ENCODE measurements at regions not wholly inside any gene's neighbourhood (a gene's known extent, or its start where the extent isn't known, plus 50 kb on each side); places are given as distances from the start of the nearest gene placed in this dataset.
A peak's percentile ranks its signal among the peaks of the same experiment; 100 is the strongest.
"Not testable (repeated sequence)": the region's sequence is repeated elsewhere in the genome, so short reads cannot be mapped to it uniquely, and the experiment has no call there.

DNA sequence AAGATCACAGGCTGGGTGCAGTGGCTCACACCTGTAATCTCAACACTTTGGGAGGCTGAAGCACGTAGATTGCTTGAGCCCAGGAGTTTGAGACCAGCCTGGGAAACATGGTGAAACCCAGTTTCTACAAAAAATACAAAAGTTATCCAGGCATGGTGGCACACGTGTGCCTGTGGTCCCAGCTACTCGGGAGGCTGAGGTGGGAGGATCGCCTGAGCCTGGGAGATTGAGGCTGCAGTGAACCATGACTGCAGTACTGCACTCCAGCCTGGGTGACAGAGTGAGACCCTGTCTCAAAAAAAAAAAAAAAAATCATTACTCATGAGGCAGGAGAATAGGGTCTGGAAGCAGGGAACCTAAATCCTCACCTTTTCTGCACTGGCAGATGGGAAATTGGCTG, 79.1 kb upstream of the CLDN5 start:
- DNase-seq: not testable (repeated sequence)

- no peak for DNase-seq
Measured at GRCh38 chr22:19603767-19604166, 79.6 kb upstream of the CLDN5 start.

DNA sequence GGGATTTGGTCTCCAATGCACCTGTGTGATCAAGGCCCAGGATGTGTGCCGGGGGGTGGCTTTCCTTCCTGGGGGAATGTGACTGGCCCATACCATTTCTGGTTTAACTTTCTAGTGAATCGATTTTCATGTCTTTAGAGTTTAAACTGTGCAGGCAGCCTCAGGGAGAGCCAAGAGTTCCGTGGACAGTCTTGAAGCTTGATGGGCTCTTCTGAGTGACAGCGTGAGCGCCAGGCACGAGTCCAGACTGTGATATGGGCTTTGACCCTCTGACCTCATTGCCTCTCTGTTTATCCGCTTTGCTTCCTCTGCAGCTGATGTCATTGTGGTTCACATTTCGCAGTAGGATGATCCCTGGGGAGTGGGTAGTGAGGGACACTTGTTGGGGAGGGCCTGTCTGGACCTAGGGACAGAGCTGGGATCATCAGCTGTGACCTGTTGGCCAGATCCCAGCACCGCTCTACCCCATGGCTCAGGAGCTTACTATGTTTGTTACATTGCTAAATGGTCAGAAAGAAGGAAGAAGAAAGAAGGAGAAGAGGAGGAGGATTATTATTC, 80.6 kb upstream of the CLDN5 start:
- no peak for DNase-seq

- no peak for DNase-seq
Measured at GRCh38 chr22:19605508-19606331, 81.5 kb upstream of the CLDN5 start.

DNA sequence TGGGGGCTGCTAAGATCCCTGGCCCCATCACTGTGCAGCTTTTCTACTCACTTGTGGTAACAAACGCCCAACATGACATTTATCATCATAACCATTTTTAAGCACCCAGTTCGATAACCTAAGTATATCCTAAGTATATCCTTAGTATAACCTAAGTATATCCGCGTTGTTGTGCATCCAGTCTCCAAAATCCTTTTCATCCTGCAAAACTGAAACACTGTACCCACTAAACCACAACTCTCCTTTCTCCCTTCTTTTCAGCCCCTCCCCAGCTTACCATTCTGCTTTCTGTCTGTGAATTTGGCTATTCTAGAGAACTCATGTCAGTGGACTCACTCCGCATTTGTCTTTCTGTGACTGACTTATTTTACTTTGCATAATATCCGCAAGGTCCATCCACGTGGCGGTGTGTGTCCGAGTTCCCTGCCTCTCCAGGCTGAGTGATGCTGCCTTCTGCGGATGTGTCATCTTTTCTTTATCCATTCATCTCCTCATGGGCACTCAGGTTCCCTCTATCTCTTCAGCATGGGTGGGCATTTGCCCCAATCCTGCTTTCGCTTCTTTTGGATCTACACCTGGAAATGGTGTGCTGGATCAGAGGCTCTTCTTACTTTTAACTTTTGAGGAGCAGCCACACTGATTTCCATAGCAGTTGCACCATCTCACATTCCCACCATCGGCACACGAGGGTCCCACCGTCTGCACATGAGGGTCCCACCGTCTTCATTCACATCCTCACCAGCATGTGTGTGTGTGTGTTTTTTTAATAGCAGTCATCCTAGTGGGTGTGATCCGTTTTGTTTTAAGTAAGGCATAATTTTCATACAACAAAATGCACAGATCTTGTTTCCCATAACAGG, 82.4 kb upstream of the CLDN5 start:
- DNase-seq: no peak

- peak; percentile 57 for DNase-seq
Measured at GRCh38 chr22:19607192-19608002, 83.2 kb upstream of the CLDN5 start.

DNA sequence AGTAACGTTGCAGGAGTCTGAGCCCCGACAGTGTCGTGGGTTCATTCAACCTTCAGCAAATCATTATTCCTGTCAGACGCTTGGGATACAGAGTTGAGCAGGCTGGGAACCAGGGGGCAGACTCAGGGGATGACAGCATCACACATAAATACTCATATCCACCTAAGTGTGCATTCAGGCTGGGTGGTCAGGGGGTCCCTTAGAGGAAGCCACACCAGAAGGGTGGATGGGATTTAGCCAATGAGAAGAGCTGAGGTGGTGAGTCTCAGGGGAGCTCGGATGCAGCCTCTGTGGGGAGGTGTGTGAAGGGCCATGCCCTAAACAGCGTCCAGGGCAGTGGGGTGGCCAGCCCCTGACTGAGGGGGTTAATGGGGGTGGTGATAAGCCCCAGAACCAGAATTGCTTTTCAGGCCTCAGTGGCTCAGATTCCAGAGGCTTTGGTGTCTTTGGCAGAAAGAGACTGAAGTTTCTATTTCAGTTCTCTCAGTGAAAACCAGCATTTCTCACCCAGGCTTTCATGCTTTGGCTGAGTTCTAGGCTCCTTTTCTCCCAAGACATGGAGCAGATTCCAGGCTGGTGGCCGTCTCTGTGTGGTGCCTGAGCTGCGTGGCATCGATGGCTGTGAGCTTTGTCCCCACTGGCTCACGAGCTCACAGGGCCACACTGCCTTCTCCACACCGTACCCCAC, 83.9 kb upstream of the CLDN5 start:
- DNase-seq: no peak

DNA sequence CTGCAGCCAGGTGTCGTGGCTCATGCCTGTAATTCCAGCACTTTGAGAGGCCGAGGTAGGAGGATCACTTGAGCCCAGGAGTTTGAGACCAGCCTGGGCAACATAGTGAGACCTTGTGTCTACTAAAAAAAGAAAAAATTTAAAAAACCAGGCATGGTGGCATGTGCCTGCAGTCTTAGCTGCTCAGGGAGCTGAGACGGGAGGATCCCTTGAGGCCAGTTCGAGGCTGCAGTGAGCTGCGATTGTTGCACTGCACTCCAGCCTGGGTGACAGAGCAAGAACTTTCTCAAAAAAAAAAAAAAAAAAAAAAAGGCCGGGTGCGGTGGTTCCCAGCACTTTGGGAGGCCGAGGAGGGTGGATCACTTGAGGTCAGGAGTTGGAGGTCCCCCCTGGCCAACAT, 85.5 kb upstream of the CLDN5 start:
- not testable (repeated sequence) for DNase-seq

DNA sequence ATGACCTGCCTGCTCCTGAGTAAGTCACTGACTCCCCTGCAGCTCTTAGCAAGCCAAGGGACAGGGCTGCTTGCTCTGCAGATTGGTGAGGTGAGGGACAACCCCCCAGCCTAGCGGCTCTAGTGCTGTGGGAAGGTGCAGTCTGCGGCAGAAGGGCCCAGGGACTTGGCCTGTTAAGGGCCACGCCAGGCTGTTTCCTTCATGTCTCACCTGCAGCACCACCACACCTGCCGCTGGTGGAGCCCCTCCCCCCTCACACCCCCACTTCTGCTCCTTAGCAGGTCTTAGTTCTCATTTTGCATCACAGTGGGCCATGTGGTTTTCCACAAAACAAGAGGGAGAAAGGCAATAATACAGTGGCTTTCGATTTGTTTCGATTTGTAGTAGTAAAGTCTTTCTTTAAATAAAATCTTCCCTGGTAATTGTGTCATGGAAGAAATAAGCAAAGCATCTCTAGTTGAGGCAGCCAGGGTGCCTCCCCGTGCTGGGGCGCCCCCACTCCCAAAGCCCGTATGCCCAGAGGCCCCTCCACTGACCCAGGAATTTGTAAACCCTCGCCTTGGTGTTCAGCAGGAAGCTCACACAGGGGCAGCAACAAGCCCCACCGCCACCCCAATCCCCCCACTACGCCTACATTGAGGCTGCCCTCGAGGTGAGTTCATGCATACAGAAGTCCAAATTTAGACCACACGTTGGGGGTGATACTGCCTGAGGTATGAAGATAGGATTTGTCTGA, 86.5 kb upstream of the CLDN5 start:
- DNase-seq: no peak

DNA sequence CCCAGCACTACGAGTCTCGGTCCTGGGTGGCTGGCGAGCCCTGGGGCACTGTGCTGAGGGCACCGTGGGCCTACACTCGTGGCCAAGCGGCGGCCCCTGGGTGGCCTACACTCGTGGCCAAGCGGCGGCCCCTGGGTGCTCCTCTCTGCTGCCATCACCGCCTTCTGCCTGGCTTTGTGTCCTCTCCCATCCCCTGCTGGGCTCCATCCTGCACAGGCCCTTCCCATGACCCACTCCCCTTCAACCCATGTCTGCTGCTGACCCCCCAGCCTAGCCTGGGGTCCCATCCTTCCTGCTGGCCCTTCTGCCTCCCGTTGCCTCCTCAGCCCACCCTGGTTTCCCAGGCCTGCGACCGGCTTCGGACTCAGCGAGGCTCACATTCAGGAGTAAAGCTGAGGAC, 87.4 kb upstream of the CLDN5 start:
- no peak for DNase-seq

DNA sequence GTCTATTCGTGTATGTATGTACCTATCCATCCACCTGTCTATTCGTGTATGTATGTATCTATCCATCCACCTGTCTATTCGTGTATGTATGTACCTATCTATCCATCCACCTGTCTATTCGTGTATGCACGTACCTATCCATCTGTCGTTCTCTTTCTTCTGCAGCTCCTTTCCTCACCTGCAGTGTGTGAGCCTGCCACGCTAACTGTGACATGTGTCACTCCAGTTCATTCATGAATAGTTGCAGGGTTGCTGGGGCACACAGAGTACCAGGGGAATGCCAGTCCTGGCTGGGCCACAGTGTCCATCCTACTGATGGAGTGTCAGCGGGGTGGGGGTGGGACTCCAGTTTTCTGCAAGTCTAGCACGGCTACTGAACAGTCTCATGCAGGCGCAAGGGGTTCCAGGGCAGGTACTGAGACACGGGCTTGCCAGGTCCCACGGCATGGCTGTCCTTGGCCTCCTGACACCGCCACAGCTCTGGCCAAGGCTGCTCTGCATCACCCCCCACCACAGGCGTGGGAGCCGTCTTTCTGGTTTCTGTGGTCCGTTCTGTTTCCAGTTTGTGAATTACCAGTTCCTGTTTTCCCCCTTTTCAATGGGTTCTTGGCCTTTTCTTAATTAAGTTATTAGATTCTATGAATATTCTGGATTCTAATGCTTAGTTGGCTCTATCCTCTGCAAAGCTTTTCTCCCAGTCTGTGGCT, 88.8 kb upstream of the CLDN5 start:
- no peak for DNase-seq

- DNase-seq: no peak
Measured at GRCh38 chr22:19614536-19614863, 90.3 kb upstream of the CLDN5 start.

DNA sequence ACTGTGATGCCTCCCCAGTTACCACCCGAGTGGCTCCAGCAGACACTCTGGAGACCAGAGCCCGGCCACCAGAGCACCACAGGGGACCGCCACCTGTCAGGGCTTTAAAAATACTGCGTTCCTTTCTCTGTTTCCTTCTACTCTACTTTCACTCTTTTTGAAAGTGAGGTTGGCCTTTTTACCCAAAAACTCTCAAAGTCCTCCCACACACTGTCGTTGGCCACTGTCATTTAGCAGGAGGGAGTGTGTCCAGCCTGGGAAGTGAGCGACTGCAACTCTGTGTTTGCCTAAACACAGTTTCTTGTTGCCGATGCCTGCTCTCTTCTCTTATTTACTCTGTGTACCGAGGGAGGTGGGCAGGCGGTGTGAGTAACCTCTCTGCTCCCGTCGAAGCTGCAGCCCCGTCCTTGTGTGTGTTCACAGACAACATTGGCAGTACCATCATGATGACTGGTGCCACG, 90.8 kb upstream of the CLDN5 start:
- DNase-seq: no peak

DNA sequence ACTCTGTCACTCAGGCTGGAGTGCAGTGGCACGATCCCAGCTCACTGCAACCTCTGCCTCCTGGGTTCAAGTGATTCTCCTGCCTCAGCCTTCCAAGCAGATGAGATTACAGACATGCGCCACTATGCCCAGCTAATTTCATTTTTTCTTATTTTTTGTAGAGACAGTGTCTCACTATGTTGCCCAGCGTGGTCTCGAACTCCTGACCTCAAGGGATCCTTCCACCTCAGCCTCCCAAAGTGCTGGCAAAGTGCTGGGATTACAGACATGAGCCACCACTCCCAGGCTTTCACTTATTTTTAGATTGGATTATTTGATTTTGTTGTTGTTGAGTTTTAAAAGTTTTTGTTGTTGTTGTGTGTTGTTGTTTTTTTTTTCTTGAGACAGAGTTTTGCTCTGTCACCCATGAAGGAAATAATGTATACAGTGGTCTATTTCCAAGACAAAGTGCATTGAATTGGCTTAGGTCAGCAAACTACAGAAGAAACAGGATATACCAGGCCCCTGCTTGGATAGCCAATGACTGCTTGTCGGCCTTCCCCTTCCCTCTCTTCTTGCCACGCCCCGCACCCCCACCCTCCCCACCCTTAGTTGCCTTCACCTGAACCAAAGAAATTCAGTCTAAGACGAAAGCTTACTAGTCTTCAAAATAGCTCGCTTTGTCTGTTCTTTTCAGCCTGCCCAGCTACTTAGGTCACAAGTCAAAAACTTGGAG, 91.8 kb upstream of the CLDN5 start:
- no peak for DNase-seq

- DNase-seq: no peak
Measured at GRCh38 chr22:19619144-19620009, 94.9 kb upstream of the SEPTIN5 start.

- peak; percentile 40 for DNase-seq
Measured at GRCh38 chr22:19620742-19621371, 93.4 kb upstream of the SEPTIN5 start.

DNA sequence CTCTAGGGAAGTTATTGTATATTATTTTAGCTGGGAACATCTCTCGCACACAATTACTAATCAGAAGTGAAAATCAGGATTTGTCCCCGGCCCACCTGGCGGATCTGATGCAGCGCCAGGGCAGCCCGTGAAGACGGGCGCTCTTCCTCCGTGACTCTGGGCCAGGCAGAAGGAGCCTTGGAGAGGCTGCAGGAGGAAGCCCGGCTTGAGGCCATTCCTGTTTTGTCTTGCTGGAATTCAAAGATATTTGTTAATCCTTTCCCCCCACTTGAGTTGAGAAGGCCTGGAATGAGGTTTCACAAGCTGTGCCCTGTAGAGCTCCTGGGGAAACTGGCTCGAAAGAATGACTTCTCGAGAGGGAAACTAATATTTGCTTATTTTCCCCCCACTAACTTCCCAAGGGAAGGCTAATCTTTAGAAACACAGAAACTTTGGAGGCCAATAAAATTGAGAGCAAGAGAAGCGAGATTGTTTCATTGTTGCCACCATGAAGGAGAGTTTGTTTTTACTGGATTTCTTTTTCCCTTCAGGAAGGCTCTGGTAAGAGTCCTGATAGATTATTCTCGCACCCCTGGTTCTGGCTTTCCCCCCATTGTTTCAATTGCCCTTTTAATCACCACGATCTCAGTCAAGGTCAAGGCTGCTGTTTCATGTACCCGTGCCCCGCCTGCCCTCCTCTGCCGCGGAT, 92.8 kb upstream of the SEPTIN5 start:
- DNase-seq: no peak

DNA sequence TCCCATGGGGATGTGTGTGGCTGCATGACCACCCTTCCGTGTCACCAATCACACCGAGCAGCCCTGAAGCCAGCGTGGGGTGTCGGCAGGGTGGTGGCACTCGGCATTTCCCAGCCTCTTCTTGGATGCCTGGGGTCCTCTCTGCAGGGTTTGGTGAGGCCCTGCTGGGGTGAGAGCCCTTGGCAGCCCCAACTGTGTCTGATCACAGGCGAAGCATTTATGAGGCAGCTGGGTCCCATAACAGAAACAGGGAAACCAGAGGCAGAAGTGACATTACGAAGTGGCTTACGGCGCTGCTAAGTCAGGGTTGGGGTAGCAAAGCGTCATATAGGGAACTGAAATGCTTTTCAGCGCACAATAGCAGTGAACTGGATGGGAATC, 92.3 kb upstream of the SEPTIN5 start:
- no peak for DNase-seq
